ENCODE measurements at regions not wholly inside any gene's neighbourhood (a gene's known extent, or its start where the extent isn't known, plus 50 kb on each side); places are given as distances from the start of the nearest gene placed in this dataset.

GRCh38 chr2:134011936-134012586, 241.8 kb upstream of the MGAT5 start:
- H2AFZ ChIP-seq (ENCODE audit: low read length), result no peak overlapping the region
- H3K56ac ChIP-seq (ENCODE audit: insufficient read length, low read depth, low read length), result no peak overlapping the region
- no peak overlapping the region for H3K23ac ChIP-seq (ENCODE audit: insufficient read length, low read depth, low read length)
- H3K14ac ChIP-seq (ENCODE audit: insufficient read depth, low read length), result no peak overlapping the region
- Mint-ChIP-seq H3K27ac (no peak overlapping the region), H3K9me3 (no peaks in the 10 kb centered on the region), H3K4me3 (no peak overlapping the region; a peak in 1 of 5 replicates), H3K27me3 (ENCODE audit: low read depth) (no peaks in the 10 kb centered on the region), H3K36me3 (ENCODE audit: insufficient read depth in 1 of 3, low read depth in 3 of 3) (no peaks in the 10 kb centered on the region), H3K4me1 (peaks cover 3 to 10% of the 10 kb centered on the region in 2 experiments; a peak in 2 of 4 replicates)
- H3K27me3 ChIP-seq (ENCODE audit: insufficient read depth, low read length), result no peaks in the 10 kb centered on the region
- no peak overlapping the region for H2BK15ac ChIP-seq (ENCODE audit: low read depth, low read length)
- no peak overlapping the region for H2BK5ac ChIP-seq (ENCODE audit: insufficient read length, low read length)
- no peak for DNase-seq
- H2AK5ac ChIP-seq (ENCODE audit: insufficient read length, low read length), result no peak overlapping the region
- H3K9me3 ChIP-seq (ENCODE audit: control insufficient read depth, low read depth, low read length), result no peaks in the 10 kb centered on the region
- no peaks in the 10 kb centered on the region for H3K23me2 ChIP-seq (ENCODE audit: insufficient read length, low read depth, low read length, poor library complexity, severe bottlenecking)
- no peak overlapping the region for H3T11ph ChIP-seq (ENCODE audit: low read length)
- no peaks in the 10 kb centered on the region for H3K79me2 ChIP-seq (ENCODE audit: insufficient read depth, low read length)
- no peak overlapping the region for H2BK20ac ChIP-seq (ENCODE audit: low read depth, low read length, poor library complexity, severe bottlenecking)
- no peak overlapping the region for H2BK120ac ChIP-seq (ENCODE audit: low read depth, low read length, poor library complexity, severe bottlenecking)
- no peak overlapping the region for H3K18ac ChIP-seq (ENCODE audit: insufficient read length, low read depth, low read length)
- H3K79me1 ChIP-seq (ENCODE audit: insufficient read depth, low read depth, low read length, poor library complexity, severe bottlenecking), result no peaks in the 10 kb centered on the region
- no peak for TF ChIP-seq CTCF (conservative IDR thresholded peaks at IDR 0.05)
- no peak overlapping the region for H4K8ac ChIP-seq (replicated peaks; ENCODE audit: insufficient read length, low read depth, low read length)
- H2BK12ac ChIP-seq (ENCODE audit: insufficient read length, low read depth, low read length), result no peak overlapping the region
- H3K4me2 ChIP-seq (ENCODE audit: insufficient read depth, insufficient read length, low read length), result no peak overlapping the region
- no peak overlapping the region for H4K5ac ChIP-seq (ENCODE audit: insufficient read length, low read depth, low read length)
- H3K4ac ChIP-seq (ENCODE audit: low read depth, low read length), result no peak overlapping the region
- no CpG with 5 or more reads among the region's 6 CpGs for whole genome bisulfite sequencing (ENCODE audit: extremely low coverage, insufficient read length, low lambda C conversion rate)
- no peak overlapping the region for H4K91ac ChIP-seq (ENCODE audit: insufficient read length, low read depth, low read length)
- H3K4me1 ChIP-seq (ENCODE audit: insufficient read depth, low read length), result no peaks in the 10 kb centered on the region; the same call in 1 of the 2 replicates
- H4K20me1 ChIP-seq (ENCODE audit: control insufficient read depth, insufficient read depth, insufficient read length), result no peaks in the 10 kb centered on the region
- H3K27ac ChIP-seq (ENCODE audit: insufficient read length, low read depth, low read length), result no peak overlapping the region
- no peak overlapping the region for H3K9ac ChIP-seq (ENCODE audit: extremely low read depth, insufficient read length, low read length)
